K562 (cell line): ENCODE measurements at regions not wholly inside any gene's neighbourhood (a gene's known extent, or its start where the extent isn't known, plus 50 kb on each side); places are given as distances from the start of the nearest gene placed in this dataset.

Experiments
- ATAC-seq: fragments of 200-7000 bp; cut with Tn5 transposase; 3 replicates; pipeline ENCODE4 v1.9.1; 2020; ENCODE audit warnings: moderate library complexity
- BruUV-seq: library from RNA; stranded (reverse); fragments of 400-500 nt; replicated peaks from 2 replicates; lab custom pipeline; 2021; lab: Mats Ljungman, UMichigan
- CTCF ChIA-PET: fragments of 300-600 bp; formaldehyde crosslinking; extraction: SDS; loops from one replicate; lab custom pipeline; 2021; ENCODE audit warnings: low intra/inter-chr PET ratio; lab: Yijun Ruan, JAX
- POLR2A ChIA-PET: fragments of 300-600, 350-650 bp; sonication (Branson Sonifier 250); formaldehyde crosslinking; extraction: SDS; loops from one replicate; lab custom pipeline; 2021; ENCODE audit warnings: antibody characterized with exemption, inconsistent platforms; lab: Yijun Ruan, JAX
- DNase-seq, 4 experiments: peaks; one replicate each; pipeline versions ENCODE4 v3.0.0 to v3.0.0-alpha.2; 2011 to 2018; ENCODE audit warnings: low spot score in 3 of 4, mixed read lengths in 3 of 4; ENCODE audit errors: extremely low read depth in 1 of 4
- FAIRE-seq: peaks from 2 replicates; lab custom pipeline; 2011; peaks lifted over from hg19 to GRCh38; lab: Jason Lieb, UNC
- H2AFZ ChIP-seq: 2 replicates; pipeline ENCODE4 v1.6.0; 2011; ENCODE audit warnings: low read depth, low read length, control low read depth, inconsistent platforms
- H3K27ac ChIP-seq: fragments of 200-600 bp; 3 replicates; pipeline ENCODE4 v1.8.0; 2011; ENCODE audit warnings: low read depth, mild to moderate bottlenecking, control low read depth, inconsistent platforms, low read length, moderate library complexity, mixed read lengths; ENCODE audit errors: extremely low read depth
- H3K27me3 ChIP-seq, 2 experiments: fragments of 300-600 bp in 1 of 2; 2 replicates in 1 of 2; 3 replicates in 1 of 2; pipeline versions ENCODE4 v1.6.0 to v1.8.0; 2011; ENCODE audit warnings: inconsistent platforms in 2 of 2, low read length in 2 of 2, mild to moderate bottlenecking in 1 of 2, mixed read lengths in 1 of 2, moderate library complexity in 1 of 2; ENCODE audit not compliant: control insufficient read depth in 2 of 2, insufficient read depth in 2 of 2
- H3K36me3 ChIP-seq: fragments of 300-600 bp; 3 replicates; pipeline ENCODE4 v1.8.0; 2011; ENCODE audit warnings: mild to moderate bottlenecking, low read length, inconsistent platforms; ENCODE audit not compliant: control insufficient read depth, insufficient read depth
- H3K4me1 ChIP-seq, 2 experiments: fragments of 200-600 bp in 1 of 2; replicated peaks in 1 of 2; 2 replicates in 1 of 2; 3 replicates in 1 of 2; pipeline versions ENCODE4 v1.5.1 to v1.8.0; 2011; ENCODE audit warnings: inconsistent platforms in 2 of 2, low read length in 2 of 2, mild to moderate bottlenecking in 1 of 2, mixed read lengths in 1 of 2, moderate library complexity in 1 of 2; ENCODE audit not compliant: control insufficient read depth in 2 of 2, insufficient read depth in 2 of 2
- H3K4me2 ChIP-seq: 2 replicates; pipeline ENCODE4 v1.6.1; 2011; ENCODE audit warnings: low read length, control low read depth, inconsistent platforms, mixed read lengths; ENCODE audit not compliant: insufficient read depth
- H3K4me3 ChIP-seq: fragments of 200-600 bp; sonication (generic), shearing (Covaris generic); 2 replicates; pipeline ENCODE4 v1.5.1; 2016; ENCODE audit warnings: control low read depth, inconsistent platforms
- H3K79me2 ChIP-seq: fragments of 200-600 bp; 3 replicates; pipeline ENCODE4 v1.8.0; 2011; ENCODE audit warnings: low read length, inconsistent platforms; ENCODE audit not compliant: control insufficient read depth, insufficient read depth
- H3K9ac ChIP-seq, 2 experiments: 2 replicates each; pipeline versions ENCODE4 v1.6.0 to v1.6.1; 2011; ENCODE audit warnings: low read depth in 2 of 2, low read length in 2 of 2, control low read depth in 1 of 2, inconsistent platforms in 1 of 2, mild to moderate bottlenecking in 1 of 2, mixed read lengths in 1 of 2; ENCODE audit not compliant: insufficient read depth in 1 of 2
- H3K9me1 ChIP-seq: one replicate; pipeline ENCODE4 v1.6.0; 2011; ENCODE audit warnings: inconsistent platforms, mild to moderate bottlenecking, low read length, moderate library complexity; ENCODE audit not compliant: control insufficient read depth, insufficient read depth
- H3K9me3 ChIP-seq: replicated peaks from 2 replicates; pipeline ENCODE4 v1.5.1; 2011; ENCODE audit warnings: low read depth, low read length, inconsistent platforms; ENCODE audit not compliant: control insufficient read depth, insufficient read depth
- H4K20me1 ChIP-seq: replicated peaks from 2 replicates; pipeline ENCODE4 v1.6.1; 2011; ENCODE audit warnings: low read length, inconsistent platforms, mixed read lengths; ENCODE audit not compliant: control insufficient read depth, insufficient read depth
- ATF3 ChIP-seq, 2 experiments: fragments of 450-650 bp in 1 of 2; sonication (generic) in 1 of 2; formaldehyde crosslinking in 1 of 2; IDR thresholded peaks in 1 of 2; conservative IDR thresholded peaks in 1 of 2; 2 replicates each; pipeline versions ENCODE4 v1.6.1 to v1.8.1; 2016 to 2023; ENCODE audit warnings: mild to moderate bottlenecking in 2 of 2, moderate library complexity in 2 of 2, inconsistent platforms in 1 of 2, missing genetic modification reagents in 1 of 2
- CTCFL ChIP-seq: IDR thresholded peaks from 2 replicates; pipeline ENCODE4 v1.6.1; 2011; ENCODE audit warnings: borderline replicate concordance, low read depth, mild to moderate bottlenecking, moderate library complexity, low read length; ENCODE audit not compliant: insufficient read depth, poor library complexity, severe bottlenecking
- WGBS: fragments of 100-300 bp; shearing (Covaris generic); methylation state at CpG from one replicate; pipeline ENCODE4 v1.1.6; 2016; ENCODE audit warnings: low coverage, mixed read lengths; ENCODE audit not compliant: insufficient coverage; ENCODE audit errors: missing lambda C conversion rate; 5-methylcytosine and 5-hydroxymethylcytosine counted together
- in situ Hi-C: fragments of 300-500 bp; cut with MboI; formaldehyde crosslinking; loops from 4 replicates; pipeline ENCODE4 v1.15.0; 2018; ENCODE audit warnings: inconsistent platforms, mixed read lengths
- intact Hi-C: fragments of 100-400 bp; cut with micrococcal nuclease; formaldehyde crosslinking; loops from 2 replicates; pipeline ENCODE4 v1.14.2; 2022

- intact Hi-C loops (no loop called here), in situ Hi-C loops (no loop called here)
- H3K27ac ChIP-seq: no peak overlapping the region
- FAIRE-seq: peak; percentile 23
- no peak overlapping the region for H3K4me3 ChIP-seq
- DNase-seq: no peak
- no peak for ATAC-seq
- no peaks in the 10 kb centered on the region for H3K9me1 ChIP-seq
- H3K27me3 ChIP-seq: peaks cover 0 to 6% of the 10 kb centered on the region in 2 experiments; a peak in 1 of 5 replicates
- no peak overlapping the region for H3K4me2 ChIP-seq
- no peaks in the 10 kb centered on the region for H3K9me3 ChIP-seq
- H3K4me1 ChIP-seq: no peaks in the 10 kb centered on the region; a peak in 1 of 5 replicates
- no peaks in the 10 kb centered on the region for H3K36me3 ChIP-seq
- no peaks in the 10 kb centered on the region for H4K20me1 ChIP-seq
- CTCF ChIA-PET: no interaction called here
- H2AFZ ChIP-seq: no peak overlapping the region
- TF ChIP-seq CTCFL (no peak), ATF3 (IDR thresholded peaks at IDR 0.05) (0 out of 2 replicates have a peak, but pooled peaks have one; percentile 12), ATF3 (CRISPR knock-in tag; conservative IDR thresholded peaks at IDR 0.05) (no peak)
- TF ChIP-seq, all 486 proteins: peak for 1
- H3K9ac ChIP-seq: no peak overlapping the region
- WGBS: 0% methylated on average over 1 of the region's 1 CpG
- BruUV-seq: no TSS peak
- no peaks in the 10 kb centered on the region for H3K79me2 ChIP-seq
- POLR2A ChIA-PET: no interaction called here
Measured at GRCh38 chr5:39624268-39624886, 199.6 kb upstream of the DAB2 start.
